NT2/D1 (cell line): ENCODE measurements at regions not wholly inside any gene's neighbourhood (a gene's known extent, or its start where the extent isn't known, plus 50 kb on each side); places are given as distances from the start of the nearest gene placed in this dataset.

Source experiments
- DNase-seq: peaks from one replicate; pipeline ENCODE4 v3.0.0-alpha.2; 2011; ENCODE audit warnings: low read depth, low spot score
- H3K27me3 ChIP-seq: 2 replicates; pipeline ENCODE4 v1.6.0; 2011; ENCODE audit warnings: mild to moderate bottlenecking; ENCODE audit not compliant: insufficient read length, insufficient read depth
- H3K36me3 ChIP-seq: 2 replicates; pipeline ENCODE4 v1.6.1; 2011; ENCODE audit warnings: mild to moderate bottlenecking, low read length, mixed read lengths; ENCODE audit not compliant: insufficient read depth, insufficient read length
- H3K4me1 ChIP-seq: 2 replicates; pipeline ENCODE4 v1.5.1; 2011; ENCODE audit not compliant: insufficient read depth, insufficient read length
- H3K4me3 ChIP-seq: 2 replicates; pipeline ENCODE4 v1.5.1; 2011; ENCODE audit warnings: low read depth; ENCODE audit not compliant: insufficient read length
- H3K9ac ChIP-seq: 2 replicates; pipeline ENCODE4 v1.6.0; 2011; ENCODE audit warnings: low read depth; ENCODE audit not compliant: insufficient read length
- H3K9me3 ChIP-seq: 2 replicates; pipeline ENCODE4 v1.5.1; 2011; ENCODE audit warnings: mild to moderate bottlenecking, low read length; ENCODE audit not compliant: insufficient read depth
- SUZ12 ChIP-seq: IDR thresholded peaks from 2 replicates; pipeline ENCODE4 v1.6.1; 2011; ENCODE audit not compliant: insufficient read length, insufficient read depth; ENCODE audit errors: extremely low read depth
- YY1 ChIP-seq: IDR thresholded peaks from 2 replicates; pipeline ENCODE4 v1.6.1; 2011; ENCODE audit not compliant: insufficient read length, insufficient read depth
- ZNF274 ChIP-seq: IDR thresholded peaks from 2 replicates; pipeline ENCODE4 v1.6.1; 2011; ENCODE audit warnings: mild to moderate bottlenecking, low read depth, low read length

DNA sequence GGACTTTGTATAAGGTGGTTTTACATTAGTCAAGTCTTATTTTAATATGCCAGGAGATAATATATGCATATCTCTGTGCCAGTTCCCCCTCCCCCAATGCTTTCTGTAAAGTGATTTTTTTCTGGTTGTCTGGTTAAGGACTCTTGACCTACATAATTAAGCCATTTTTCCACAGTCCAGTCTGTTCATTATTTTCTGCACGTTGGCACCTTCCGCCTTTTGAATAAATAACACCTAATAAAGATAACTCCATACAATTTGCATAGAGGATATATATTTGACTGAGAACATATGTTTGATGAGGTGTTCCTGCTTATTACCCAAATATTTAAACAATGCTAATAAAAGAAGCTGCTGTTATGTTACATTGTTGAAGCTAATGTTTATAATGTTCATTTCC lies 320.9 kb downstream of the DMAC1 start:
- H3K36me3 ChIP-seq: no peaks in the 10 kb centered on the region
- no peaks in the 10 kb centered on the region for H3K4me1 ChIP-seq
- H3K27me3 ChIP-seq: no peaks in the 10 kb centered on the region
- no peak for TF ChIP-seq SUZ12
- DNase-seq: no peak
- no peaks in the 10 kb centered on the region for H3K9me3 ChIP-seq
- H3K4me3 ChIP-seq: no peak overlapping the region
- H3K9ac ChIP-seq: no peak overlapping the region

DNA sequence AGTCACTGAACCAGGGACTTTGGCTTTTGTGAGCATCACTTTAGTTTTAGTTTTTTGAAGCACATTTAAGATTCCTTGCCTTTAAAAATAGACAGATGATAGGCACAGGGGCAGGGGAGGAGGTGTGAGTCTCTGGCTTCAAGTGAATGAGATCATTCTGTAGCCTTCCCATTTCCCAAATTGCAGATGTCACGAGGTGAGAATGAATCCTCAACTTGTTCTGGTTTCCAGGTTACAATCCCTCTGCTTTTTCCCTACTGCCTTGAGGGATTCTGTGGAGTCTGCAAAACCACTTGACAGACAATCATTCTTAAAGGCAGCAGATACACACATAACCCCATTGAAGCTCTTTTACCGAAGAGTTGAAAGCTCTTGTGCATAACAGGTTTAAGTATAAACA lies 332.4 kb downstream of the DMAC1 start:
- no peak for DNase-seq
- Histone ChIP-seq H3K9ac (no peak overlapping the region), H3K36me3 (no peaks in the 10 kb centered on the region), H3K4me1 (no peaks in the 10 kb centered on the region), H3K4me3 (no peak overlapping the region), H3K27me3 (no peaks in the 10 kb centered on the region), H3K9me3 (no peaks in the 10 kb centered on the region)
- TF ChIP-seq ZNF274: no peak
- TF ChIP-seq SUZ12: no peak

DNA sequence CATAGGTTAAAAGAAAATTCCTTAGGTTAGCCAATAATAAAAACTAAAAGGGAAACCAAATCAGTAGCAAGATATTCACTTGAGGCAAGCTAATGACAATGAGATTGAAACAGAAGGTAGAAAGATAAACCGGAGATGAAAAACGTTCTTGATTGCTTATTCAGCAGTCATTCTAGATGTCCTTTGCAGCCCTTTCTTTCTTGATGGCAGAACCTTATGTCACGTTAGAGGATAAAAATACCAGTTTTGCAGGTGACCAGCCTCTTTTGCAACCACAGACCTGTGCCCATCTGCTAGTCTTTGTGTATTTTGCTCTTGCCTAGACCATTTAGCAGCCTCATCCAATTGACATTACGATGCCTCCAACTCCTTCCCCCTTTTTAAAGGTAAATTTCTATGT lies 337.8 kb downstream of the DMAC1 start:
- Histone ChIP-seq H3K9me3 (no peaks in the 10 kb centered on the region), H3K36me3 (no peaks in the 10 kb centered on the region), H3K9ac (no peak overlapping the region), H3K4me1 (no peaks in the 10 kb centered on the region), H3K4me3 (no peak overlapping the region), H3K27me3 (no peaks in the 10 kb centered on the region)
- no peak for TF ChIP-seq YY1
- TF ChIP-seq ZNF274: no peak
- no peak for TF ChIP-seq SUZ12
- no peak for DNase-seq

DNA sequence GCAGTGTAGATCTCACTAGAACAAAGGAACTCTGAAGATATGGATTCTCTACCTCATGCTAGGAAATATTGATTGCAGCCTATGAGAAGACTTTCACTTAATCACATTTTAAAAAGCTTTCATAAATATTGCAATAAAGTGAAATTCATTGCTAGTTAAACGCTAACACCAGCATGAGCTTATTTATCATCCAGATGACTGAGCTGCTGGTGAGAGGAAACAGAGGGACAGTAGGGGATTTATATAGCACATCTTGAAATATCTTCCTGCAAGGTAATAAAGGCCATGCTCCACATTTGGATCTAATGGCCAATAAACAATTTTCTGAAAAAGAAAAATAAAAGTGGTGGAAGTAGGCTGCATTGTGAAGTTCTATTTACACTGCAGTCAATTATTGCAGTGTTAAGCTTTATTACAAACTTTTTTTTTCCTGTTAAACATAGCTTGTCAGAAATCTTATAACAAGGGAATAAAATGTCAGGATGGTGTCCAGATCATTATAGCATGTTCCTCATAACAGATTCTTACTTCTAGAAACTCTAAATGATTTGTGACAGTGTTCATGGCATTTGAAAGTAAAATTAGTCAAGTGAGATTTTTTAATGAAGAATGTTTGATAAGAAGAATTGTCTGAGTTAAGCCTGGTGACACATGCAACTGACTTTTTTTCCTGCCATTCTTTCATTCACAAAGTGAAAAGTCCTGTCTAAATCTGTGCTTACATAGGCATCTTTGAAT lies 342.6 kb downstream of the DMAC1 start:
- Histone ChIP-seq H3K36me3 (no peaks in the 10 kb centered on the region), H3K4me1 (no peaks in the 10 kb centered on the region), H3K9ac (no peak overlapping the region), H3K4me3 (no peak overlapping the region), H3K9me3 (no peaks in the 10 kb centered on the region), H3K27me3 (no peaks in the 10 kb centered on the region)
- DNase-seq: no peak
- no peak for TF ChIP-seq YY1
- TF ChIP-seq ZNF274: no peak
- TF ChIP-seq SUZ12: no peak

DNA sequence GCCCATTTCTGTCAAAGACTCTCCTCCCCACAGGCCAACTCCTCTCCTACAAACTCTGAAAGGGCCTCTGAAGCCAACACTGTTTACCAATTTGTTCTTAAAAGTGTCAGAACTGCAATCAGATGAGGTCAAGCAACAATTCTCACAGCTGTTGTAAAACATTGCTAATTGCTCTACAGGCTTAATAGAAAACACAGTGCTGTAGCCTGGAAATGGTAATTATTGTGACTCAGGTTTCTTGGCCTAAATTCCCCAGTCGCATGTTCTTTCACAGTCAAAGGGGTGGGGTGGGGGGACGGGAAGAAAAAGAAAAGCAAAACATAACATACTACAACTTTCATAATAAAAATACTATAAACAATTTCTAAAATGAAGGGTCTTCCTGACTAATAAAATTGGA lies 343.2 kb downstream of the DMAC1 start:
- Histone ChIP-seq H3K36me3 (no peaks in the 10 kb centered on the region), H3K27me3 (no peaks in the 10 kb centered on the region), H3K4me3 (no peak overlapping the region), H3K9me3 (no peaks in the 10 kb centered on the region), H3K4me1 (no peaks in the 10 kb centered on the region), H3K9ac (no peak overlapping the region)
- TF ChIP-seq SUZ12 (no peak), ZNF274 (no peak), YY1 (no peak)
- DNase-seq: no peak

DNA sequence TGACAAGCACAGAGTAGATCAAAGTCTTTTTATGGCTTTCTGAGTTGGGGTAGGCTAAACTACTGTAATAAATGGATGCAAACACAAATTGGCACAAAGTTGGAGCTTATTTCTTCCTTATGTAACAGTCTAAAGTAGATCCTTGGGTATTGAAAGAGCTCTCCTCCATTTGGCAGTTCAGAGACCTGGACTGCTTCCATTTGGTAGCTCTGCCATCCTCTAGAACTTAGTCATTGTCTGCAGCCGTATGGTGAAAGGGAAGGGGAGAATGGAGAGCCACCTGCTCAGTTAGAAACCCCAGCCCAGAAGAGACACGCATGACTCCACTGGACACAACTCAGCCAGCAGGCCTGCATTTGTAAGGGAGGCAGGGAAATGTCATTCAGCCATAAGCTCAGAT lies 345.0 kb downstream of the DMAC1 start:
- no peak for DNase-seq
- no peak for TF ChIP-seq SUZ12
- no peak for TF ChIP-seq ZNF274
- no peak for TF ChIP-seq YY1
- no peaks in the 10 kb centered on the region for H3K27me3 ChIP-seq
- H3K9ac ChIP-seq: no peak overlapping the region
- no peaks in the 10 kb centered on the region for H3K9me3 ChIP-seq
- H3K36me3 ChIP-seq: no peaks in the 10 kb centered on the region
- no peak overlapping the region for H3K4me3 ChIP-seq
- H3K4me1 ChIP-seq: no peaks in the 10 kb centered on the region

DNA sequence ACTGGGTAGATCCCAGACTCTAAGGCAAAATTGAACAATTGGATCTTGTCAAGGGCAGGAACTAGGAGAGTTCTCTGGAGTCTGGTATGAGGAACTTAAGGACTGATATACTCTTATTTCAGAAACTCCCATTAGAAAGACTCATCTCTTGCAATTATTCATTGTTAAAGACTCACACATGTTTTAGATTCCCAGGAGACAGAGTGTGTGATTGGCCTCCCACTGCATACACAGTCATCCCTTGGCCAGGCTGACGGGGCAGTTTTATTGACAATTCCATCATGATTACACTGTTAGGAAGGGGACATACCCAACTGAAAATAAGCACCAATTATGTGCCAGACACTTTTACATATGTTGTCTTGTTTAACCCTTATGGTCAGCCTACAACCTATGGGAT lies 347.2 kb downstream of the DMAC1 start:
- H3K9me3 ChIP-seq: no peaks in the 10 kb centered on the region
- DNase-seq: no peak
- TF ChIP-seq YY1 (no peak), SUZ12 (no peak), ZNF274 (no peak)
- H3K4me1 ChIP-seq: no peaks in the 10 kb centered on the region
- no peaks in the 10 kb centered on the region for H3K27me3 ChIP-seq
- H3K4me3 ChIP-seq: no peak overlapping the region
- no peak overlapping the region for H3K9ac ChIP-seq
- H3K36me3 ChIP-seq: no peaks in the 10 kb centered on the region
